Left lung (tissue), 4 donors: ENCODE measurements at regions not wholly inside any gene's neighbourhood (a gene's known extent, or its start where the extent isn't known, plus 50 kb on each side); places are given as distances from the start of the nearest gene placed in this dataset.

Experiments used
- ATAC-seq: fragments of 200-7000 bp; cut with Tn5 transposase; one replicate; pipeline ENCODE4 v1.9.1; 2020; ENCODE audit warnings: moderate library complexity
- DNase-seq, 4 donors: peaks; one replicate each; pipeline ENCODE4 v3.0.0-alpha.2; 2013 to 2020
- H3K27ac ChIP-seq, 2 donors: fragments of 200-600 bp; sonication (generic) in 1 of 2; one replicate each; pipeline versions ENCODE4 v1.5.0 to v1.8.0; 2020 to 2021
- H3K27me3 ChIP-seq, 2 donors: fragments of 200-600 bp; sonication (generic) in 1 of 2; one replicate each; pipeline versions ENCODE4 v1.5.0 to v1.8.0; 2020 to 2021
- H3K36me3 ChIP-seq, 2 donors: fragments of 200-600 bp; sonication (generic) in 1 of 2; one replicate each; pipeline versions ENCODE4 v1.5.0 to v1.8.0; 2020 to 2021
- H3K4me1 ChIP-seq, 2 donors: fragments of 200-600 bp; one replicate each; pipeline ENCODE4 v1.8.0; 2021
- H3K4me3 ChIP-seq, 2 donors: fragments of 200-600 bp; sonication (generic) in 1 of 2; one replicate each; pipeline versions ENCODE4 v1.5.0 to v1.8.0; 2020 to 2021; ENCODE audit warnings: mild to moderate bottlenecking in 1 of 2
- H3K9me3 ChIP-seq, 2 donors: fragments of 200-600 bp; sonication (generic) in 1 of 2; one replicate each; pipeline versions ENCODE4 v1.5.0 to v1.8.0; 2020 to 2021
- intact Hi-C, 2 donors: fragments of 100-400 bp; cut with DNase I; formaldehyde crosslinking; loops; one replicate each; pipeline versions ENCODE4 v1.11.2 to v1.14.2; 2022
- TF ChIP-seq, protein P1 (sequence below), 2 donors: fragments of 200-600 bp; sonication (generic) in 1 of 2; IDR thresholded peaks; one replicate each; pipeline versions ENCODE4 v1.5.0 to v1.8.0; 2021; ENCODE audit warnings: antibody characterized with exemption in 2 of 2
- donor health status: DM: no; HTN: yes; CAD: no.
- donor health status: DM: no; HTN: no; CAD: no.

DNA sequence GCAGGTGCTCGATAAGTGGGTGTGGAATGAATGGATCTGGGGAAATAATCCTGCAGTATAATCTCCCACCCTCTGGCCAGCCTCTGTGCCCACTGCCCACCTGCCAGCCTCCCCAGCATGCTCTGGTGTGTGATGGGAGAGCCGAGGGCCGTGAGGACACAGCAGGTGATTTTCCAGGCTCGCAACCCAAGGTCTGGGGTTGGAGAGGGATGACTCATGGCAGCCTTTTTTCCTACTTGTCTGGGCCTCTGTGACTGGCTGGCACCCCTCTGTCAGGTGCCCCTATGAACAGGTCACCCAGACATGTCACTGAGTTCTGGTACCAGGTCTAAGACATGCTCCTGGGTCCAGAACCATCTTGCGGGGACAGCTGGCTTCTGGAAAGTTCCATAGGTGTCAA is 385.7 kb upstream of the TNRC6C start:
- ATAC-seq (no peak), DNase-seq (peak in 1 of 4 donors; percentile 19)
- H3K4me3 ChIP-seq: no peak overlapping the region
- H3K27ac ChIP-seq: no peak overlapping the region
- H3K27me3 ChIP-seq: peaks cover 31 to 48% of the 10 kb centered on the region in 2 donors
- intact Hi-C loops: no loop called here
- H3K9me3 ChIP-seq: no peaks in the 10 kb centered on the region
- H3K4me1 ChIP-seq: peaks cover 0 to 15% of the 10 kb centered on the region in 2 donors
- no peaks in the 10 kb centered on the region for H3K36me3 ChIP-seq
- TF ChIP-seq, protein P1, sequence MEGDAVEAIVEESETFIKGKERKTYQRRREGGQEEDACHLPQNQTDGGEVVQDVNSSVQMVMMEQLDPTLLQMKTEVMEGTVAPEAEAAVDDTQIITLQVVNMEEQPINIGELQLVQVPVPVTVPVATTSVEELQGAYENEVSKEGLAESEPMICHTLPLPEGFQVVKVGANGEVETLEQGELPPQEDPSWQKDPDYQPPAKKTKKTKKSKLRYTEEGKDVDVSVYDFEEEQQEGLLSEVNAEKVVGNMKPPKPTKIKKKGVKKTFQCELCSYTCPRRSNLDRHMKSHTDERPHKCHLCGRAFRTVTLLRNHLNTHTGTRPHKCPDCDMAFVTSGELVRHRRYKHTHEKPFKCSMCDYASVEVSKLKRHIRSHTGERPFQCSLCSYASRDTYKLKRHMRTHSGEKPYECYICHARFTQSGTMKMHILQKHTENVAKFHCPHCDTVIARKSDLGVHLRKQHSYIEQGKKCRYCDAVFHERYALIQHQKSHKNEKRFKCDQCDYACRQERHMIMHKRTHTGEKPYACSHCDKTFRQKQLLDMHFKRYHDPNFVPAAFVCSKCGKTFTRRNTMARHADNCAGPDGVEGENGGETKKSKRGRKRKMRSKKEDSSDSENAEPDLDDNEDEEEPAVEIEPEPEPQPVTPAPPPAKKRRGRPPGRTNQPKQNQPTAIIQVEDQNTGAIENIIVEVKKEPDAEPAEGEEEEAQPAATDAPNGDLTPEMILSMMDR (IDR thresholded peaks at IDR 0.05): no peak

DNA sequence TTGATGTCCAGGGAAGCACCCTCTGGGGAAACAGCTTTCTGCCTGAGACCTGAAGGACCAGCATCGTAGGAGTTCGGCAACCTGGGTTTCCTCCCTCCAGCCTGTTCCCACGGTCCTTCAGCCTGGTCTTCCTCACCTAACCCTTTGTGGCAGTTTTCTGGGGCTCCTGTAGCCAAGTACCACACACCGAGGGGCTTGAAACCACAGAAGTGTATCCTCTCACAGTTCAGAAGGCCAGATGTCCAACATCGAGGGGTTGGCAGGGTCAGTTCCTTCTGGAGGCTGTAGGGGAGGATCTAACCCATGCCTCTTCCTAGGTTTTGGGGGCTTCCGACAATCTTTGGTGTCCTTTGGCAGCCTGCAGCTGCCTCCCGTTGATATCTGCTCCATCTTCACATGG is 381.0 kb upstream of the TNRC6C start:
- H3K36me3 ChIP-seq: no peaks in the 10 kb centered on the region
- TF ChIP-seq, protein P1 (IDR thresholded peaks at IDR 0.05): no peak
- intact Hi-C loops: no loop called here
- peaks cover 8% of the 10 kb centered on the region in 2 donors for H3K27me3 ChIP-seq
- peak in 1 of 4 donors; percentile 10 for DNase-seq
- no peak overlapping the region for H3K4me3 ChIP-seq
- peaks cover 0 to 8% of the 10 kb centered on the region in 2 donors for H3K4me1 ChIP-seq
- no peak for ATAC-seq
- H3K9me3 ChIP-seq: peaks cover 0 to 2% of the 10 kb centered on the region in 2 donors
- no peak overlapping the region for H3K27ac ChIP-seq

DNA sequence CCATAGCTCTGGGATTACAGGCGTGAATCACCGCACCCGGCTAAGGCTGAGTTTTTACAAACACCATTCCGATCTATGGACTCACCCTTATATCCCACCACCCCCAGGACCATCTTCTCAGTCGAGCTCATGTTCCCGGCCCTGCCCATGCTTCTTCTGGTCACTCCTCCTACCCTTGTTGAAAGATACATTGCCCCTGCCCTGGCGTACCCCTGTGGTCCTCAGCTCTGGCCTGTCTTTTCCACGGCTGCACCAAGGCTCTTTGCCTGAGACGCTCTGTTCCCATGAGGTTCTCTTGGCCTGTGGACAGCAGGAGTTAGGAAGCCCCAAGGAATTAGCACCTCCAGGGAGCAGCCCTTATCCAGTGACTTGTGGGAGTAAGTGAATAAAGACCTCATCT is 379.4 kb upstream of the TNRC6C start:
- intact Hi-C loops: no loop called here
- Histone ChIP-seq H3K27me3 (no peaks in the 10 kb centered on the region), H3K4me3 (no peak overlapping the region), H3K9me3 (peaks cover 0 to 2% of the 10 kb centered on the region in 2 donors), H3K27ac (no peak overlapping the region), H3K36me3 (no peaks in the 10 kb centered on the region), H3K4me1 (peaks cover 0 to 8% of the 10 kb centered on the region in 2 donors)
- no peak for ATAC-seq
- TF ChIP-seq, protein P1 (IDR thresholded peaks at IDR 0.05): no peak
- DNase-seq: no peak

DNA sequence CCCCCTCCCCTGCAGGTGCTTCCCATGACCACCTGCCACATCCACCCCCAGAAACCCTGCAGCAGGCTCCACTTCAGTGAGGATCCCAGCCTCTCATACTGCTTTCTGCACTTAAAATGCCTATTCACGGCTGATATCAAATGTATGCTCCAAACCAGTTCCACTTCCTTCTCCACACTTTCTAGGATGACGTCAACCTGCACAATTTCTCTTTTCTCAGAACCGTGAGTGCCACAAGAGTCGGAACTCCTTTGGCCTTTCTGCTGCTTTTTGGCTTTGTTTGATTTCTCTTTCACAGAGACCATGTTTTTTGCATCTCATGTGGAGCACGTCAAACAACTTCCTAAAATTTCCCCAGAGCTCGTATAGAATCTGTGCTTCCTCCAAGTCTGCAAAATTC is 378.8 kb upstream of the TNRC6C start:
- Histone ChIP-seq H3K4me1 (peaks cover 0 to 8% of the 10 kb centered on the region in 2 donors), H3K27ac (no peak overlapping the region), H3K36me3 (no peaks in the 10 kb centered on the region), H3K4me3 (no peak overlapping the region), H3K9me3 (peaks cover 0 to 2% of the 10 kb centered on the region in 2 donors), H3K27me3 (no peaks in the 10 kb centered on the region)
- intact Hi-C loops: no loop called here
- TF ChIP-seq, protein P1 (IDR thresholded peaks at IDR 0.05): no peak
- DNase-seq: peak in 1 of 4 donors; percentile 72
- ATAC-seq: peak; percentile 85

DNA sequence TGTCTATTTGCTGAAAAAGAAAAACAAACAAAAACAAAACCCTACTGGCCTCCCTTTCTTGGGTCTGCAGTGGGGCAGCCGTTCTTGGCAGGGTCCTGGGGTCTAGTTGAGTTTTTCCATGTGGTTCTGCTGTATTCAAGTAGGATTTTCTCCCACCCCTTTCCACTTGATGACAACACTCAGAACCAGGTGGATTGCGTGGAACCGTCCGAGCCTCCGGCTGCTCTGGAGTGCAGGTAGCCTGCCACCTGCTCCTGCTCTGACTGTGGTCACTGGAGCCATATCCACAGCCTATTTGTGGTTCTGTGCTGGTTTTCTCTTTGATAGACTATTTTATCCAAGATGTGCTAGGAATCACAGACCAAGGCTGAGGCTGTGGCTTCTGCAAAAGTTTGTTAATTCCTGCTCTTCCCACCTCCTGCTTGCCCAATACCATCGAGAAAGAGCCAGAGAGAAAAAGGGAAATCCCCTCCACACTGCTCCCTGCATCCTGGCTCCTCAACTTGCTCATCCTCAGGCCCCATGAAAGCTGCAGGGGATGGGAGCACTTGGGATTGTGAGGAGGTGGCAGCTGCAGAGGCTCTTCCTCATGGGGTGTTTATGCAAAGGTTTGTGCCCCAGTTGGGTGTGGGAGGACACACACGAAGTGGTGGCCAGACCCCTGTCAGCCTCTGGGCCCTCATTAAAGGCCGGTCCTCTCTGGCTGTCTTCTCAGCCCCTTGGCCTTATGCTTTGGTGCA is 377.8 kb upstream of the TNRC6C start:
- DNase-seq: no peak
- intact Hi-C loops: no loop called here
- Histone ChIP-seq H3K4me1 (peaks cover 0 to 8% of the 10 kb centered on the region in 2 donors), H3K27me3 (no peaks in the 10 kb centered on the region), H3K4me3 (no peak overlapping the region), H3K9me3 (peaks cover 0 to 2% of the 10 kb centered on the region in 2 donors), H3K27ac (no peak overlapping the region), H3K36me3 (no peaks in the 10 kb centered on the region)
- ATAC-seq: no peak
- TF ChIP-seq, protein P1 (IDR thresholded peaks at IDR 0.05): no peak
